ENCODE measurements at regions not wholly inside any gene's neighbourhood (a gene's known extent, or its start where the extent isn't known, plus 50 kb on each side); places are given as distances from the start of the nearest gene placed in this dataset.
"Not testable (repeated sequence)": the region's sequence is repeated elsewhere in the genome, so short reads cannot be mapped to it uniquely, and the experiment has no call there.

DNA sequence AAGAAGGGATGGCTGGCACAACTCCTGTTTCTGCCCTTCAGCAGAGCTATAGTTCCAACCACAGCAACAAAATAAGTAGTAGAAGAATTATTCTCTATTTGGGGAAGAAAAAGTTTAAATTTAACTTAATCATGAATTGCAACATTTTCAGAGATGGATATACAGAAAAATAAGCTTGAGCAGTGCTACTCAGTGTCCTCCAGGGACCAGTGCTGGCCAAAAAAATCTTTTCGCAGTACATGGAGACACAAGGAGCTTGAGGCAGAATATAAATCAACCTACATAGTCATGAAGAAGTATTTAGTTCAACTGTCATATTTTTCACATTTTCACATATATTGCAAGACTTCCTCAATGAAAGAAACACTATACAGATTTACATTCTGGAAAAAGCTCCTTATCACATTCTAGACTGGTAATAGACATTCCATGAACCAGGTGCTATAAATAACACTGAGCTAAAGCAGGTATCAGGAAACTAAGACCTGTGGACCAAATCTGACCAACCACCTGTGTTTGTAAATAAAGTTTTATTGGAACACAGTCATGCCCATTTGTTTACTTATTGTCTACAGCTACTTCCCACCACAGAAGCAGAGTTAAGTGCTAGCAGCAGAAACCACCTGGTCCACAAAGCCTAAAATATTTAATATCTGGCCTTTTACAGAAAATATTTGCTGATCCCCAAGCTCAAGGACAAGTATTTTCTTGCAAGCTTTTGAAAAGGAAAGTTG is 101.9 kb downstream of the RGS21 start:
- no peak for DNase-seq (ENCODE audit: low read depth, low spot score)

DNA sequence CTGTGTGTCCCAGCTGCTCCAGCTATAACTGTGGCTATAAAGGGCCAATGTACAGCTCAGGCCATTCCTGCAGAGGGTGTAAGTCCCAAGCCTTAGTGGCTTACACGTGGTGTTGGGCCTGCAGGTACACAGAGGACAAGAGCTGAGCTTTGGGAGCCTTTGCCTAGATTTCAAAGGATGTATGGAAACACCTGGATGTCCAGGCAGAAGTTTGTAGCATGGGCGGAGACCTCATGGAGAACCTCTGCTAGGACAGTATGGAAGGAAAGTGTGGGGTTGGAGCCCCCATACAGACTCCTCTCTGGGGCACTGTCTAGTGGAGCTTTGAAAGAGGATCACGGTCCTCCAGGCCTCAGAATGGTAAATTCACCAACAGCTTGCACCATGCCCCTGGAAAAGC is 113.9 kb downstream of the RGS21 start:
- DNase-seq (ENCODE audit: low read depth, low spot score) = no peak

DNA sequence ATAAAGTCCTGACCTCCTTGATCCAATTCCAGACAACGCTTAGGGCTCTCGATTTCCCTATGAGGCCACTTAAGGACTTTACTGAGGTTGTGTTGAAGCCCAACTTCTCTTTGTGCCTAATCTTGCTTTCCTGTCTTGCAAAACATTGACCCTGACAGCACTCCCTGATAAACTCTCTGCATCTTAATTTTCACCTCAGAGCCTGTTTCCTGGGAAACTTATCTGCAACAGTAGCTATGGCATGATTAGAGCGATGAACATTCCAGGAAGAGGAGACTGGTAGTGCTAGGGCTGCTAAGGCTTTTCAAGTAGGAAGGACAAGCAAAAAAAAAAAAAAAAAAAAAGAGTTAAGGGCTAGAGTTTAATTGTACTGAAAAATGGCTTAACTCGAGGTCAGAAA is 118.9 kb downstream of the RGS21 start:
- DNase-seq (ENCODE audit: low read depth, low spot score) = no peak

DNA sequence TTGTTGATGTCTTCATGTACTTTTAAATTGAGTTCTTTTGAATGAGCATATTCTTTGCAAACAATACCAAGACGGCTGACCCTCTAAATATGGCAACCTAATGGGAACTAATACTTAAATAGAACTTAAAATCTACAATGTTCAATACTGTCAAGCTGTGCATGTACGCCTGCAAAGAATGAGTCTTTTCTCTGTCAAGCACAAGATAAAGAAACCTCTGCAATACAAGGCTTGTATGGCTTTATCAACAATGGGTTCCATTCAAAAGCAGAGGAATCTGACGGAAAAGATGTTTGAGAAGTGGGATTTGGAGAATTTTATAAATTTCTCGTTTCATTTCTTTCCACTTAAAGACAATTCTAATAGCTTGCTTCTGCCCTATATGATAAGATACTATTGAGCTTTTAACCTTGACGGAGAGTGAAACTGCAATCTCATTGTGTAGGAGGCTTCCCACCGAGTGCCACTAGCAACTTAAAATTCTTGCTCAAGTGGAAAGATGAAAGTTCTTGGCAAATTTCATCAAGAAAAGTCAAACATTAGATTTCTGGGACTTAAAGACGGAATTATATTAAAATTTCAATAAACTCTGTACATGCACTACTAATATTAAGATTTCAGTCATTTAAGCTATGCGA is 119.8 kb downstream of the RGS21 start:
- no peak for DNase-seq (ENCODE audit: low read depth, low spot score)

DNA sequence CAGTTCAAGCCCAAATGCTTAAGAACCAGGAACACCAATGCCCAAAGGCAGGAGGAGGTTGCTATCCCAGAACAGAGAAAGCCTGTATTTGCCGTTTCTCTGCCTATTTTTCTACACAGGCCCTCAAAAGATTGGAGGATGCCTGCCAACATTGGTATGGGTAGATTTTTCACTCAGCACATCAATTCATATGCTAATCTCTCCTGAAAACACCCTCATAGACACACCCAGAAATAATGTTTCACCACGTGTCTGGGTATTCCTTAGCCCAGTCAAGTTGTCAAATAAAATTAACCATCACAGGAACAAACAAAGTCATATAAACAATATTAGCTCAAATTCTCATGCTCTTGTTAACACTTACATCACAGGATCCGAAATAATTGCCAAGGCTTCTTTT is 121.9 kb downstream of the RGS21 start:
- DNase-seq (ENCODE audit: low read depth, low spot score) = no peak

DNA sequence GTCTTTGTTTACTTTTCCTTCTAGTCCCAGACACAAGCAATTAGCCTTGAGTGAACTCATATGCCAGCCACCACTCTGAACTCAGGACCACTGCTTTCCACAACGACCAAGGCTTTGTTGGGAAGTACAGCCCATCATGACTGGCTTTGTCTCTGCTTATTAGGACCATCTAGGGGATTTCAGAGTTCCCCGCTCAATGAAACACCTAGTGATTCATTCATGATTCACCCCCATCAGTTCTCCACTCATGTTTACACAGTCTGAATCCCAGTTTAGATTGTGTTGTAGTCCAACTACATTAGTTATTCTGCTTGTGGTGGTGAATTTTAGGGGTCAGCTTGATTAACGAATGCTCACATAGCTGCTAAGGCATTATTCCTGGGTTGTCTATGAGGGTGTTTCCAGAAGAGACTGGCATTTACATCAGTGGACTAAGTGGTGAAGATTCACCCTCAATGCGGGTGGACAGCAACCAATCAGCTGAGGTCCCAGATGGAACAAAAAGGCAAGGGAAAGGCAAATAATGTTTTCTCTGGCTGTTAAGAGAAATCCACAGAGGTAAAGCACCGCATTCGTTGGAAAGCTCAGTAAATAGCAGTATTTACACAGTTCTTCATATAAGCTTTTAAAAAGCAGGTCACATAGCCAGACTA is 122.7 kb downstream of the RGS21 start:
- DNase-seq (ENCODE audit: low read depth, low spot score) = no peak

DNA sequence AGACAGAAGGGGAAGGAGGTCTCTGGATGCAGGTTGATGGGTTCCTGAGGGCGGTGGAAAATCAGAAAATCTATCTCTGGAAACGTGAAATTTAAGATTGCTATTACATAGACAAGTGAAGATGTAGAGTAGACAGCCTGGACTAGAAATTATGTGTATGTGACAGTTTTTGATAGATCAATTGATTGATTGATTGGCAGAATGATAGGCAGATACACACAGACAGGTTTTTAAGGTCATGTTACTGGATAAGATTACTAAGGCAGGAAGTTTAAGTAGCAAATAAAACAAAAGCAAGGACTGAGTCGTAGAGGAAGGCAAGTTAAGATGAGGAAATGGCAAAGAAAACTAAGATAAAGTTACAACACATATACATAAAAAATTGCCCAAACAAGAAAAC is 124.7 kb downstream of the RGS21 start:
- DNase-seq (ENCODE audit: low read depth, low spot score) = no peak

DNA sequence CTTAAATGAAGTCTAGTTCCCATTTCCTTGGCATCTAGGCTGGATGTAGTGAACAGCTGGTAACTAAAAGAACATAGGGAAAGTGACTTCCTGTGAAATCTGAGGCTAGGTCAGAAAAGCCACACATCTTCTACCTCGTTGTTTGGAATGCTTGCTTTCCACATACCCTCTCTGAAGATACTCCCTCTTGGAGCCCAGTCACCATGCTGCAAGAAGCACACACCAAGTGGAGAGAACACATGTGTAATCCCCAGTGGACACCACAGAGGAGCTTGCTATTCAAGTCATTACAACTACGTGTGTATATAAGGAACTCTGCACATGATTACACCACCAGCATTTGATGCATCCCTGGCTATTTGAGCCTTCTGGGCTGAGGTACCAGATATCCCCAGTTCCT is 125.9 kb downstream of the RGS21 start:
- DNase-seq (ENCODE audit: low read depth, low spot score) = no peak

DNA sequence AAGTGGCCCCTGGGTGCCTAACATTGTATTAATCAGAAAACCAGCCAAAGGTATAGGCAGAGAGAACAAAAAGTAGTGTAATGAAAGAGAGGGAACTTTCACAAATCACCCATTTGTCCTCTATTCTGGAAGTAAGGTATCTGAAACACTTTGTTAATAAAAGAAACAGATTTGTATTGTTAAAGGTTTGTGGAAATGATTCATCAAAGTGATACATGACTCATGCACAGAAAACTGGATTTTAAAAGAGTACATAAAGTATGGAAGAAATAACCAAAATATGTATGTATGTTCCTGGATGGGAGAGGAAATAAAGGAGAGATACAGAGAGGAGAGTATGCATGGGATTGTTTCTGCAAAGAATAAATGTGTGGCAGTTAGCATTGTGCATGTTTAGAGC is 126.8 kb downstream of the RGS21 start:
- no peak for DNase-seq (ENCODE audit: low read depth, low spot score)

DNA sequence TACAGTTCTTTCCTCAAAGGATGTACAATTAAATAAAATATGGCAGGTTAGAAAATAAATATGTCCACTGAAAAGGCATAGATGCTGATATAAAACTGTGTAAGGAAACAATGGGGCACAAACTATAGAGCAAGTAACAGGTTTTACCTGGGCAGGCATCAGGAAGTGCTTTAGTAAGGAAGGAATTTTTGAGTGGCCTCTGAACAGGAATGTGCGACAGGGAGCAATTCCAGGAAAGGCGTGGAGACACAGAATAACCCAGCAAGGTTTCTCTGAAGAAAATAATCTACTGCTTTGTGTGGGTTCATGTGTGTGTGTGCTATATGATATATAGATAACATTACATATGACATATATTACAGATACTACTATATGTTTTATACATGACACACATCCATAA is 128.4 kb downstream of the RGS21 start:
- DNase-seq (ENCODE audit: low read depth, low spot score) = no peak

DNA sequence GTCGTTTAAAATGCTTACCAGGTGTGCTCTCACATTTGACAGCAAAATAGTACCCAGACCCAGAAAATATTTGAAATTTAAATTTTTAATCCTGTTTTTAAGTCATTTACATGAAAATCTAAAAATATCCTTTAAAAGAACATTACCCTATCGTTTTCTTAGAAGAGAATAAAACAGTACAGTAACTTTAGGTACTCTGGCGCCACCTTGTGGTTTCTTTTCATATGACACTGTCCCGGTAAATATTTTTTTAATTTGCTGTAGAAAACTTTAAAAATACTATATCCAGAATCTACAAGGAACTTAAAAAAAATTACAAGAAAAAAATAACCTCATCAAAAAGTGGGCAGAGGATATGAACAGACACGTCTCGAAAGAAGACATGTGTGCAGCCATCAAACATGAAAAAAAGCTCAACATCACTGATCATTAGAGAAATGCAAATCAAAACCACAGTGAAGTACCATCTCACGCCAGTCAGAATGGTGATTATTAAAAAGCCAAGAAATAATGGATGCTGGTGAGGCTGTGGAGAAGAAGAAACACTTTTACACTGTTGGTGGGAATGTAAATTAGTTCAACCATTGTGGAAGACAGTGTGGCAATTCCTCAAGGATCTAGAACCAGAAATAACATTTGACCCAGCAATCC is 129.2 kb downstream of the RGS21 start:
- DNase-seq (ENCODE audit: low read depth, low spot score) = no peak

DNA sequence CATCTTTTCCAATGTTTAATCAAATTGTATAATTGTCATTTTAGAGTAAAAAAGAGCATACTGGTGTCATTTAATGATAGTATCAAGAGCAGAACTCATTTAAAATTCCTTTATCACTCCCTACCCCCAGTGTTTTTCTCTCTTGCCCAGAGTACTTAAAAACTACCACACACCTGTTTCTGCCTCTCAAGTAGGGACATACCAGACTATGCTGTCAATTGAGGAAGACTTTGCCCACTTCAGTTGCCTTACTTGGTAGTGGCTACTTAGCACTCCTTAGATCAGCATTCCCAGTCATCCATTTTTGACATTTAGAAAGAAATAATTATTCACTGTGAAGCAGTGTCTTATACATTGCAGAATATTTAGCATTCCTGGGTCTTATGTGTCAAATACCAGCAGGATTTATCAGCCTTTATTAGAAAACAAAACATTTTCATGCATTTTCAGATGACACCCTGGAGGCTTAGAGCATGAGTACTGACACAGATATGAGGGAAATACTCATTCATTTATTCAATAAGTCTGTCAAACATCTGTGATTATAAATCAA is 127.5 kb upstream of the RGS1 start:
- no peak for DNase-seq (ENCODE audit: low read depth, low spot score)

DNA sequence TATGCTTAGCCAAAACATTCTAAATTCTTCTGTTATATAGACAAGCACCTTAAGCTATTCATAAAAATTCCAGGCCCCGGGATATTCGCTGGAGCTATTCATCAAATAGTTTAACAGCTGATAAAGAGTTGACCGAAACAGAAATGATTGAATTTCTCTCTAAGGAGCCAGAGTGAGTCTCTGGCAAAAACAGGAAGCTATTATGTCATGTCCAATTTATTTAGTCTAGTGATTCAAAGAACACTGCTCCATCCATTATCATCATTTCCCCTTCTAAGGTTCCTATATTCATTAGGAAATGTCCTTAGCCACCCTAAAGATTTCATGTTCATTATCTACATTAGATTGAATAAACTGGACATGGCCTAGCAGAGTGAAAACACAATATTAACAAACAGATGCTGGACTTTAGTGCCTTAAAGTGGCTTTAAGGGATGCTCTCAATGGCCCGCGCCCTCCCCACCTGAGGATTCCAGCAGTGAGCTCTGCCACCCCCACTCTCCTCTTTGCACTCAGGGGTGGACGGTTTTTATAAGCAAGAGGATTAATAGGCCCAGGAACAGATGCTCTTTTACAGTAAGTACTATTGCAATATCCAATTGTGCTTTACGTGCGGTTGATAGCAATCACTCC is 122.1 kb upstream of the RGS1 start:
- DNase-seq (ENCODE audit: low read depth, low spot score) = no peak

DNA sequence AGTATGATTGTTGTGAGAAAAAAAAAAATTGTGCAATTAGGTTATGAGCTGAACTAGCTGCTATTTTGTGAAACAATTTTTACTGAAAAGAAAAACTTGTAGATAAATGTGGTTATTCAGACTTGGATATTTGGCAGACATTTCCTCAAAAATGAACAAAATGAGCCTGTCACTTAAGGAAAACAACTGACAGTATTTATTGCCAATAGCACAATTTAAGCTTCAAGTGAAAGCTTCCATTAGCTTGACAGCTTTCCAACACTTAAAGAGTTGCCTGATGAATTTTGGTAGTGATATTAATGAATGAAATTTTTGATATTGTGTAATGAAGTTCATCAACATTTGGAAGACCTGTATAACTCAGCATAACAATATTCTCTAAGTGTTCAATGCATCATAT is 116.1 kb upstream of the RGS1 start:
- no peak for DNase-seq (ENCODE audit: low read depth, low spot score)

DNA sequence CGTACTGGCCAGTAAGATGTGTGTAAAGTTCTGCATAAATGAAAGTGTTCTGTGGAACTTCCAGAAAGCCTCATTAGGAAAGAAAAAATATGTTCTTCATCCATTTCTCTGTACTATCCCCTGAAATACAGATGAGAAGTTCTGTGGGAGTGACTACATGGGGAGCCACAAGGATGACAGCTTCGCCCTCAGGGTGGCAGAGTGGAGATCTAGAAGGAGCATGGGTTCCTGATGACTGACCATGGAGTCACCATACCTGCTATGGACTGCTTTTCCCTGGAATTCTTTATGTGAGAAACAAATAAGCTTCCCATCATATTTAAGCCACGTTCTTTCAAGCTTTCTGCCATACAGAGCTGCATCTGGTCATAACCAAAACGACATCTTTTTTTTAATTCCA is 113.9 kb upstream of the RGS1 start:
- no peak for DNase-seq (ENCODE audit: low read depth, low spot score)

DNA sequence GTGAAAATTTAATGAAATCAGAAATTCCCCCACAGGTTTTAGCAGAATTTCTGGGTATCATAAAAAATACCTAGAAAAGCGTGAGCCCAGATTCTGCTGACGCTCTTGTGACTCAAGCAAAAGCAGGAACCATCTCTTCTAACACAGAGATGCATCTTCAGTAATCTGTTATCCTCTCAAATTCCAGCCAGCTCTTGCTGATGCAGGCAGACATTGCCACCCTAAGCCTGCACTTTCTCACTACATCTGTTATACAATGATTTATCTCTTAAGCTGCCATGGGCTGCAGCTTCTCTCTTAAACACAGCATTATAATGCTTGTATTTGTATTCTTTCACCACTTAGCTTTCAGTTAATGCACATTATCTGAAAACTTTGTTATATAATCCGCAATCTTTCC is 113.0 kb upstream of the RGS1 start:
- no peak for DNase-seq (ENCODE audit: low read depth, low spot score)

DNA sequence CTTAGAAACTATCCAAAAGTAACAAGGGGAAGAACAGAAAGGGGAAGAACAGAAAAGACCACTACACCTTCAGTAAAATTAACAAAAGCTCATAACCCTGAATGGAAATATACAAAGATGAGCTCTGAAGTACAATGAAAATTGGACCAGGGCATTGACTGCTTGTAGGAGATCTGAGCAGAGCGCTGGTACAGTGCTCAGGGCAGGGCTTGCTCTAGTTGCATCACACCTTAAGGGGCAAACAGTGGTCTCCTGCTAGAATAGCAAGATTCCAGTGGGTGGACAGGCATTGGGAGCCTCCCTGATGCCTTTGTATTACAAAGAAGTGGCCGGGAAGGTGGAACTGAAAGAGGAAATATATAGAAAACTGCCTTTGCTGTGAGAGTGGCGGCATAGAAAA is 111.9 kb upstream of the RGS1 start:
- no peak for DNase-seq (ENCODE audit: low read depth, low spot score)

DNA sequence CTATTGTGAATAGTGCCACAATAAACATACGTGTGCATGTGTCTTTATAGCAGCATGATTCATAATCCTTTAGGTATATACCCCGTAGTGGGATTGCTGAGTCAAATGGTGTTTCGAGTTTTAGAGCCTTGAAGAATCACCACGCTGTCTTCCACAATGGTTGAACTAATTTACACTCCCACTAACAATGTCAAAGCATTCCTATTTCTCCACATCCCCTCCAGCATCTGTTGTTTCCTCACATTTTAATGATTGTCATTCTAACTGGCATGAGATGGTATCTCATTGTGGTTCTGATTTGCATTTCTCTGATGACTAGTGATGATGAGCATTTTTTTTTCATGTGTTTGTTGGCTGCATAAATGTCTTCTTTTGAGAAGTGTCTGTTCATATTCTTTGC is 110.4 kb upstream of the RGS1 start:
- DNase-seq (ENCODE audit: low read depth, low spot score) = not testable (repeated sequence)

DNA sequence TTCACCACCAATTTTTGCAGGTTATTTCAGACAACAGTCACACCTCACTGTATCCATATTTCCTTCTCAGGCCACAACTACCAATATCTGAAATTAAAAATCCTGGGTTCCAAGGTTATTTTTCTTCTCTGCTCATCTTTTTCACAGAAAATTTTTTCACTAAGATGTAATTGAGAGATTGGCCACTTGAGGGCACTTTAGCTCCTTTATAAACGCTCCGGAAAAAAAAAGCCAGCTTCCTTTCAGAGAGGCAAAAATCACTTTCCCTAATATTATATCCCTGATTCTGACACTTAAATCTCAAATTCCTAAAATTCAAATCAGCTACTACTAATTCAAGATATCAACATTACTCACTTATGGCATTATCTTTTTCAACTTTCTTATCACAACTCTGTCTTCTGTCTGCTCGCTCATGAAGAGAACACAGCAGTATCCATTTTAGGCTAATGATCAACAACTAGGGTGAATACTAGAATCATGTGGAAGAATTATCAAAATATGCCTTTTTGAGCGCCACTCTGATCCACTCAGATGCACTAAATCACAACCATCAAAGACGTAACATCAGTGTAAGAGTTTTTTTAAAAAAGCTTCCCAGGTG is 101.4 kb upstream of the RGS1 start:
- peak; percentile 19 for DNase-seq (ENCODE audit: low read depth, low spot score)

DNA sequence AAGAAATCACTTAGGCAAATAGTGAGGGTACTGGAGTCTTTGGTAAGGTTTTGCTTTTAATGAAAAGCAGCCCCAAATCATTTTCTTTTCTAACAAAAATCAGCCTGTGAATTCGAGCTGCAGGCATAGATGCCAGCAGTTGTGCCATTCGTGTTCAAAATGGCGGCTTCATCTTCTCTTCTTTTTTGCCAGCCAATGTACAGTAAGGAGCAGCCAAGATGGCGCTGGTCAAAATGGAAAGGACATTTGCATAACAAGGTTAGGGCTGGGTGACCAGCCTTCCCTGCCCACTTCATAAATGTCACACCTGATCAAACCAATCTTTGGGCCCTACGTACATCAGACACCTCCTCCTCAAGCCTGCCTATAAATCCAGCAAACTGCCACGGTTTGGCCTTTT is 100.2 kb upstream of the RGS1 start:
- DNase-seq (ENCODE audit: low read depth, low spot score) = no peak

DNA sequence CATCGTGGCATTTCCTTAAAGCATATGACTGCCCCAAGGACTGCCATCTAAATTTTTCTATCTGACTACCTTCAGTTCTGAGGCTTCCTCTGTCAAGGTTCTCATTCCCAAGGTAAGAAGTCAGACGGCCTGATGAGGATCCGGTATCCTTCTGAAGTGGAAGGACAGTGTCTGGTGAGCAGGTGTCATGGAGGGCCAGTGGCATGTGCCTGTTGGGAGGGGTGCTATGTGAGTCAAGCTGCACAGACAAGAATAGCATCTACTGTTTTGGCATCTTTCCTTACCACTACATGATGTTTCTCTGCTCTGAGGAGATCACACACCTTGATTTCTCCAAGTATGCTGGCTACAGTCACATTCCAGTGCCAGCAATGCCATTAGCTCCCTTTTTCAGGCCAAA is 99.6 kb upstream of the RGS1 start:
- DNase-seq (ENCODE audit: low read depth, low spot score) = no peak
